ENCODE measurements at regions not wholly inside any gene's neighbourhood (a gene's known extent, or its start where the extent isn't known, plus 50 kb on each side); places are given as distances from the start of the nearest gene placed in this dataset.

GRCh38 chr4:31183256-31183655 lies 463.1 kb downstream of the PCDH7 start:
- DNase-seq (ENCODE audit: low read depth): no peak
- H3K4me3 ChIP-seq (ENCODE audit: low read length): no peak overlapping the region
- TF ChIP-seq, protein P1, sequence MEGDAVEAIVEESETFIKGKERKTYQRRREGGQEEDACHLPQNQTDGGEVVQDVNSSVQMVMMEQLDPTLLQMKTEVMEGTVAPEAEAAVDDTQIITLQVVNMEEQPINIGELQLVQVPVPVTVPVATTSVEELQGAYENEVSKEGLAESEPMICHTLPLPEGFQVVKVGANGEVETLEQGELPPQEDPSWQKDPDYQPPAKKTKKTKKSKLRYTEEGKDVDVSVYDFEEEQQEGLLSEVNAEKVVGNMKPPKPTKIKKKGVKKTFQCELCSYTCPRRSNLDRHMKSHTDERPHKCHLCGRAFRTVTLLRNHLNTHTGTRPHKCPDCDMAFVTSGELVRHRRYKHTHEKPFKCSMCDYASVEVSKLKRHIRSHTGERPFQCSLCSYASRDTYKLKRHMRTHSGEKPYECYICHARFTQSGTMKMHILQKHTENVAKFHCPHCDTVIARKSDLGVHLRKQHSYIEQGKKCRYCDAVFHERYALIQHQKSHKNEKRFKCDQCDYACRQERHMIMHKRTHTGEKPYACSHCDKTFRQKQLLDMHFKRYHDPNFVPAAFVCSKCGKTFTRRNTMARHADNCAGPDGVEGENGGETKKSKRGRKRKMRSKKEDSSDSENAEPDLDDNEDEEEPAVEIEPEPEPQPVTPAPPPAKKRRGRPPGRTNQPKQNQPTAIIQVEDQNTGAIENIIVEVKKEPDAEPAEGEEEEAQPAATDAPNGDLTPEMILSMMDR (conservative IDR thresholded peaks at IDR 0.05; ENCODE audit: low read depth, low read length): no peak

GRCh38 chr4:31185014-31185585 lies 464.9 kb downstream of the PCDH7 start:
- TF ChIP-seq, protein P1 (conservative IDR thresholded peaks at IDR 0.05; ENCODE audit: low read depth, low read length): no peak
- no peak for DNase-seq (ENCODE audit: low read depth)
- no peak overlapping the region for H3K4me3 ChIP-seq (ENCODE audit: low read length)

GRCh38 chr4:31187979-31188378 lies 467.8 kb downstream of the PCDH7 start:
- no peak for DNase-seq (ENCODE audit: low read depth)
- no peak overlapping the region for H3K4me3 ChIP-seq (ENCODE audit: low read length)
- TF ChIP-seq, protein P1 (conservative IDR thresholded peaks at IDR 0.05; ENCODE audit: low read depth, low read length): no peak

GRCh38 chr4:31189938-31190337 lies 469.8 kb downstream of the PCDH7 start:
- TF ChIP-seq, protein P1 (conservative IDR thresholded peaks at IDR 0.05; ENCODE audit: low read depth, low read length): no peak
- no peak overlapping the region for H3K4me3 ChIP-seq (ENCODE audit: low read length)
- DNase-seq (ENCODE audit: low read depth): no peak

DNA sequence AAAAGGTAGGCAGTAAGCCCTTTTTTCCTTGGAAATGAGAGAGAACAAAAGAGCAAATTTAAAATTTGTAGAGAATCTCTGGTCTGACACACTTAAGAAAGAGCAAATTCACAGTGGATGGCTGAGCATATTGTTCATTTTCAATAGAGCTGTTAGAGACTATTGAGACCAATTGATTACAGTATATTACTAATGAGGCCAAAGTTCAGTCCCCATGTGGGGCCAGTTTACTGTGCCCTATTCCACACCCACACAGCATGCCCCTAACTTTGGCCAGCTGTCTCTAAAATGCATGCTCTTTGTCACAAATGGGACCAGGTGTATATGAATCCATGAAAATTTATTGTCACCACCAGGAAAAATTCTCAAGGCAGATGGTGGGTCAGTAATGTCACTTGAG lies 470.5 kb downstream of the PCDH7 start:
- DNase-seq (ENCODE audit: low read depth): no peak
- no peak overlapping the region for H3K4me3 ChIP-seq (ENCODE audit: low read length)
- TF ChIP-seq, protein P1 (conservative IDR thresholded peaks at IDR 0.05; ENCODE audit: low read depth, low read length): no peak

GRCh38 chr4:31192341-31192740 lies 472.2 kb downstream of the PCDH7 start:
- TF ChIP-seq, protein P1 (conservative IDR thresholded peaks at IDR 0.05; ENCODE audit: low read depth, low read length): no peak
- DNase-seq (ENCODE audit: low read depth): no peak
- no peak overlapping the region for H3K4me3 ChIP-seq (ENCODE audit: low read length)

DNA sequence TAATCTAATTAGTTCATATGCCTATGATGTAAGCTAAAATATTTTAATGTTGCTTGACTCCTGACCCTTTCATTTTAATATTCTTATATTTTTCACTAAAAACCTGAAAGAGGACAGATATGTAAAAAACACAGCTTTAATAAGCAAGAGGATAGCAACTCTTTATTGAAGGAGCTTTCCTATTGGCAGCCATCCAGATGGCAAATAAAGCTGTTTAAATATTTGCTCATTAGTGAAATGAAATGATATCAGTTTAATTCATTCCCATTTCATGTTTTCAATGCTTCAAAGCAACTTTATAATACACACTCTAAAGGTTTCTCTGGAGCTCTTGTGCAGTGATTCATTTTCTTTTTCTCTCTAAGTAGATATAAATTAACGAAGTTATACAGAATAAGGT lies 473.4 kb downstream of the PCDH7 start:
- no peak for DNase-seq (ENCODE audit: low read depth)
- H3K4me3 ChIP-seq (ENCODE audit: low read length): no peak overlapping the region
- TF ChIP-seq, protein P1 (conservative IDR thresholded peaks at IDR 0.05; ENCODE audit: low read depth, low read length): no peak

Data from retinal pigment epithelial cell (primary cell).